Pancreas (tissue), 10 donors: ENCODE measurements at regions not wholly inside any gene's neighbourhood (a gene's known extent, or its start where the extent isn't known, plus 50 kb on each side); places are given as distances from the start of the nearest gene placed in this dataset.

Experiments
- ATAC-seq, 4 donors: fragments of 200-7000 bp; cut with Tn5 transposase; one replicate each; pipeline versions ENCODE4 v1.8.0 to v1.9.1; 2020; ENCODE audit warnings: mild to moderate bottlenecking in 4 of 4, moderate library complexity in 4 of 4
- DNase-seq, 6 donors: peaks; one replicate each; pipeline ENCODE4 v3.0.0-alpha.2; 2020
- FAIRE-seq: peaks from 2 replicates; lab custom pipeline; 2012; peaks lifted over from hg19 to GRCh38; lab: Jason Lieb, UNC
- H3K27ac ChIP-seq, 4 donors: fragments of 200-600 bp; sonication (generic); 1 replicate in 3 of 4; 2 replicates in 1 of 4; pipeline versions ENCODE4 v1.5.0 to v1.8.0; 2020
- H3K27me3 ChIP-seq, 4 donors: fragments of 200-600 bp; one replicate each; pipeline ENCODE4 v1.8.0; 2021
- H3K36me3 ChIP-seq, 3 donors: fragments of 200-600 bp; sonication (generic) in 1 of 3; one replicate each; pipeline versions ENCODE4 v1.5.0 to v1.8.0; 2020 to 2021
- H3K4me1 ChIP-seq, 3 donors: fragments of 200-600 bp; one replicate each; pipeline ENCODE4 v1.8.0; 2021
- H3K4me3 ChIP-seq, 4 donors: fragments of 200-600 bp; sonication (generic) in 2 of 4; one replicate each; pipeline versions ENCODE4 v1.5.0 to v1.8.0; 2020 to 2021
- H3K9me3 ChIP-seq, 4 donors: fragments of 200-600 bp; one replicate each; pipeline ENCODE4 v1.8.0; 2021
- WGBS, 2 donors: extraction: QIAGEN DNeasy Blood & Tissue Kit; methylation state at CpG; one replicate each; pipeline ENCODE4 v1.1.7; 2013; 5-methylcytosine and 5-hydroxymethylcytosine counted together
- intact Hi-C, 3 donors: fragments of 100-400 bp; cut with DNase I; formaldehyde crosslinking; loops; one replicate each; pipeline versions ENCODE4 v1.11.1 to v1.14.2; 2022
- TF ChIP-seq, protein P1 (sequence below), 4 donors: fragments of 200-600 bp; sonication (generic) in 3 of 4; IDR thresholded peaks; one replicate each; pipeline versions ENCODE4 v1.5.0 to v1.8.0; 2021; ENCODE audit warnings: antibody characterized with exemption in 4 of 4
- donor health status: healthy with polysubstance abuse.
- donor health status: DM: no; HTN: no; CAD: no; lungs with moderate emphysema.
- donor health status: DM: no; HTN: no; CAD: no.
- donor health status: control.
- donor health status: control.
- donor health status: Bipolar disorder and iron deficiency.
- donor health status: DM: yes; HTN: yes; CAD: no.
- donor health status: DM: no; HTN: no; CAD: no.
- donor health status: DM: no; HTN: no; CAD: no.
- donor health status: DM: yes; HTN: yes; CAD: no.

DNA sequence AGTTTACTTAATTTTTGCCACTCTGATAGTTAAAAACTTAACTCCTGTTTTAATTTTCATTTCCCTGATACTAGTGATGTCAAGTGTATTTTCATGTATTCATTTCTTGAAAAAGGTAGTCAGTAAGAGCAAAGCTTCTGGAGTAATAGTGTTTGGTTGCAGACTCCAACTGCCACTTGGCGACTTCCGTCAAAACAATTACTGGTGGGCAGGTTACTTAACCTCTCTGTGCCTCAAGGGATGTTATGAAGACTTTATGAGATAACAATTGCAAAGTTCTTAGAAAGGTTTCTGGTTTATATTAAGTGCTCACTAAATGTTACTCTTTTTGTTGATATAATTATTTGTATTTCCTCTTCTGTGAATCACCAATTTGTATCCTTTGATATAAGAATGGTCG is 129.7 kb downstream of the NFKBIZ start:
- Histone ChIP-seq H3K4me3 (no peak overlapping the region), H3K27me3 (no peaks in the 10 kb centered on the region), H3K4me1 (peaks cover 0 to 8% (median 0%) of the 10 kb centered on the region in 3 donors), H3K27ac (no peak overlapping the region), H3K9me3 (no peaks in the 10 kb centered on the region), H3K36me3 (no peaks in the 10 kb centered on the region)
- ATAC-seq, result no peak
- WGBS, 2 donors, result 92 to 96% methylated on average over 3 of the region's 3 CpGs
- intact Hi-C loops, result no loop called here
- FAIRE-seq, result no peak
- TF ChIP-seq, protein P1, sequence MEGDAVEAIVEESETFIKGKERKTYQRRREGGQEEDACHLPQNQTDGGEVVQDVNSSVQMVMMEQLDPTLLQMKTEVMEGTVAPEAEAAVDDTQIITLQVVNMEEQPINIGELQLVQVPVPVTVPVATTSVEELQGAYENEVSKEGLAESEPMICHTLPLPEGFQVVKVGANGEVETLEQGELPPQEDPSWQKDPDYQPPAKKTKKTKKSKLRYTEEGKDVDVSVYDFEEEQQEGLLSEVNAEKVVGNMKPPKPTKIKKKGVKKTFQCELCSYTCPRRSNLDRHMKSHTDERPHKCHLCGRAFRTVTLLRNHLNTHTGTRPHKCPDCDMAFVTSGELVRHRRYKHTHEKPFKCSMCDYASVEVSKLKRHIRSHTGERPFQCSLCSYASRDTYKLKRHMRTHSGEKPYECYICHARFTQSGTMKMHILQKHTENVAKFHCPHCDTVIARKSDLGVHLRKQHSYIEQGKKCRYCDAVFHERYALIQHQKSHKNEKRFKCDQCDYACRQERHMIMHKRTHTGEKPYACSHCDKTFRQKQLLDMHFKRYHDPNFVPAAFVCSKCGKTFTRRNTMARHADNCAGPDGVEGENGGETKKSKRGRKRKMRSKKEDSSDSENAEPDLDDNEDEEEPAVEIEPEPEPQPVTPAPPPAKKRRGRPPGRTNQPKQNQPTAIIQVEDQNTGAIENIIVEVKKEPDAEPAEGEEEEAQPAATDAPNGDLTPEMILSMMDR (IDR thresholded peaks at IDR 0.05), result no peak
- DNase-seq, result no peak

DNA sequence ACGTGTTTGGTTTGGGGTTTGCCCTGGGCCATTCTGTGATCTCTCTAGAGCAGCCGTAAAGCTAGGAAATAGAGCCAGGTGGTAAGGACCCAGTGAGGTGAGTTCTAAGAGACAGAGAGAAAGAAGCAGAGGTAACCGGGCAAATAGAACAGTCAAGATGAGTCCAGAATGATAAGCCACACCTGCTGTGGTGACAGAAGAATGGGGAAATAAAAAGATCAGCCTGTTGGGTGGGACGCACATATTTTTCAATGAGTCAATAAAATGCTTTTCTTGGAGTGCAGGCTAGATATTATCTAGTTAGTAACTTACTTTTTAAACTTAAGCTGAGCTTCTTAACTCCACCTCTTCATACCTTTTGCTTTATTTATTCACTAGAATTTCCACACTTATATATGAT is 135.0 kb downstream of the NFKBIZ start:
- WGBS, 2 donors, result 74 to 77% methylated on average over 4 of the region's 4 CpGs
- intact Hi-C loops, result no loop called here
- no peaks in the 10 kb centered on the region for H3K27me3 ChIP-seq
- TF ChIP-seq, protein P1 (IDR thresholded peaks at IDR 0.05), result no peak
- no peak for ATAC-seq
- no peaks in the 10 kb centered on the region for H3K36me3 ChIP-seq
- no peaks in the 10 kb centered on the region for H3K4me1 ChIP-seq
- no peak for FAIRE-seq
- H3K27ac ChIP-seq, result no peak overlapping the region
- H3K9me3 ChIP-seq, result no peaks in the 10 kb centered on the region
- no peak for DNase-seq
- H3K4me3 ChIP-seq, result no peak overlapping the region

DNA sequence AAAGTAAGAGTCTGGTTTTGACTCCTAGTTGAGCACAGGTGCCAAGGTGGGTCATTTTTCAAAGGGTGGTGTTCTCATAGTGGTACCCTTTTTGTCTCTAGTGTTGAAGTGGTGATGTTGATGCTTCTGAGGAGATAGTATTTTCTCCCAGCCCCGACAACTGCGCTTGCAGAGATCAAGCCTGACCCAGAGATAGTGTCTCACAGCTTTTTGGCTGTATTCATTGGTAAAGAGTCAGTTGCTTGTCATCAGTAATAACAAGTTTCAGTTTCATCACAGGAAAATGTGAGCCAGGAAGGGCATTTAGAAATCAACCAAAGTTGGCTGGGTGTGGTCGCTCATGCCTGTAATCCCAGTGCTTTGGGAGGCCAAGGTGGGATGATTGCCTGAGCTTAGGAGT is 139.3 kb downstream of the NFKBIZ start:
- Histone ChIP-seq H3K27ac (no peak overlapping the region), H3K27me3 (no peaks in the 10 kb centered on the region), H3K9me3 (no peaks in the 10 kb centered on the region), H3K4me1 (no peaks in the 10 kb centered on the region), H3K36me3 (no peaks in the 10 kb centered on the region), H3K4me3 (no peak overlapping the region)
- no peak for FAIRE-seq
- no peak for DNase-seq
- 80 to 92% methylated on average over 3 of the region's 3 CpGs for WGBS, 2 donors
- TF ChIP-seq, protein P1 (IDR thresholded peaks at IDR 0.05), result no peak
- no peak for ATAC-seq
- intact Hi-C loops, result no loop called here

DNA sequence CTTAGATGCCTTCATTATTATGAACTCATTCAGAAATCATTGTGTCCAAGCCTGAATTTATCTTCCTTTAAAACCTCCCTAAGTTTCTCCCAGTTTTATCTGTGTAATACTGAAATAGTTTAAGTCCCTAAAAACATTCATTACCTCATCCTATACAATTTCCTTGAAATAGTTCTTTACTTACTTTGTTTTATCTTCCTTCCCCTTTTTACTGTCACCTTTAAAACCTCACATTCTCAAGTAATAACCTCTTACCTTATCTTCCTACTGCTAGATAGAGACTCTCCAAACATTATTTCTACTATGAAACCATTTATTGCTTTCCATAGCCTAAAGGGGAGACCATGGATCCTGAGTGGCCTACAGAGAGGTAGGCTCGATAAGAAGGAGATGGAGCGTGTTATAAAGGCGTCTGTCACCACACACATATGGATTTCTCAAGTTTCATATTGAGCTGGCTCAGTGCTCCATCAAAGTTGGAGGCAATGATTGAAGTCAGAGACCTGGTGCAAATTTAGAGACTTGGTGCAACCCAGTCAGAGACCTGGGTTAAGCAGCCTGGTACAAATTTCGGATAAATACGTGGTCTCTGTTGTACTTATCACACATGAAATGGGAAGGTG is 140.4 kb downstream of the NFKBIZ start:
- H3K4me1 ChIP-seq, result no peaks in the 10 kb centered on the region
- TF ChIP-seq, protein P1 (IDR thresholded peaks at IDR 0.05), result no peak
- H3K27me3 ChIP-seq, result no peaks in the 10 kb centered on the region
- no peak for DNase-seq
- no peaks in the 10 kb centered on the region for H3K9me3 ChIP-seq
- ATAC-seq, result no peak
- 89 to 95% methylated on average over 5 of the region's 5 CpGs for WGBS, 2 donors
- no peak overlapping the region for H3K27ac ChIP-seq
- no peaks in the 10 kb centered on the region for H3K36me3 ChIP-seq
- no peak overlapping the region for H3K4me3 ChIP-seq
- intact Hi-C loops, result no loop called here
- no peak for FAIRE-seq

DNA sequence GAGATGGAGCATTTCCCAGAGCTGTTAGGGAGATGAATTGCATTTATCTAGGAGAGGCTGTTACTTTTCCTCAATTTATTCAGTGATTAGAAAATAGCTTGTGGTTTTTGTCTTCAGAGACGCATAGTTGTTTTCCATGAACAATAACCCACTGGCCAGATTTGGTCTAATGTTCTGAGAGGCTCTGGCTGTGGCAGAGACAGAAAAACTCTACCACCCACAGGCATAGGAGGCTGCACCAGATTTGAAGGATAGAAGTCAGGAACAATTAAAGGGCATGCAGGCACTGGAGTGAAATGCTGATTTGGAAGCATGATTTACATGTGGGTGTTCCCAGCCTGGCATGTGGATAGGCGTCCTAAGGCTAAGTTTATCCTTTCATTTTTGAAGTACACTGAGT is 143.5 kb downstream of the NFKBIZ start:
- TF ChIP-seq, protein P1 (IDR thresholded peaks at IDR 0.05), result no peak
- FAIRE-seq, result no peak

More for the DNA sequence above, 143.5 kb downstream of the NFKBIZ start:
- intact Hi-C loops, result no loop called here
- DNase-seq, result no peak
- Histone ChIP-seq H3K4me3 (no peak overlapping the region), H3K9me3 (no peaks in the 10 kb centered on the region), H3K4me1 (no peaks in the 10 kb centered on the region), H3K36me3 (no peaks in the 10 kb centered on the region), H3K27me3 (no peaks in the 10 kb centered on the region), H3K27ac (no peak overlapping the region)
- ATAC-seq, result no peak
- 77 to 82% methylated on average over 2 of the region's 2 CpGs for WGBS, 2 donors
